Activated CD8-positive, alpha-beta memory T cell treated with anti-CD3 and anti-CD28 coated beads for 48 hours (primary cell): ENCODE measurements at regions not wholly inside any gene's neighbourhood (a gene's known extent, or its start where the extent isn't known, plus 50 kb on each side); places are given as distances from the start of the nearest gene placed in this dataset.
"Not testable (repeated sequence)": the region's sequence is repeated elsewhere in the genome, so short reads cannot be mapped to it uniquely, and the experiment has no call there.

Experiments used
- DNase-seq, 3 experiments: peaks; one replicate each; pipeline ENCODE4 v3.0.0-alpha.2; 2020; ENCODE audit warnings: low read depth in 2 of 3, low spot score in 2 of 3

GRCh38 chr2:87695596-87696323, 52.1 kb upstream of the PLGLB2 start:
- DNase-seq, result not testable (repeated sequence)
